HG02610 (cell line): ENCODE measurements at regions not wholly inside any gene's neighbourhood (a gene's known extent, or its start where the extent isn't known, plus 50 kb on each side); places are given as distances from the start of the nearest gene placed in this dataset.
"Not testable (repeated sequence)": the region's sequence is repeated elsewhere in the genome, so short reads cannot be mapped to it uniquely, and the experiment has no call there.

Source experiments
- ATAC-seq: cut with Tn5 transposase; IDR thresholded peaks from one replicate; pipeline ENCODE4 v1.9.1; 2021; ENCODE audit warnings: mild to moderate bottlenecking, moderate library complexity; ENCODE audit not compliant: unreplicated experiment

DNA sequence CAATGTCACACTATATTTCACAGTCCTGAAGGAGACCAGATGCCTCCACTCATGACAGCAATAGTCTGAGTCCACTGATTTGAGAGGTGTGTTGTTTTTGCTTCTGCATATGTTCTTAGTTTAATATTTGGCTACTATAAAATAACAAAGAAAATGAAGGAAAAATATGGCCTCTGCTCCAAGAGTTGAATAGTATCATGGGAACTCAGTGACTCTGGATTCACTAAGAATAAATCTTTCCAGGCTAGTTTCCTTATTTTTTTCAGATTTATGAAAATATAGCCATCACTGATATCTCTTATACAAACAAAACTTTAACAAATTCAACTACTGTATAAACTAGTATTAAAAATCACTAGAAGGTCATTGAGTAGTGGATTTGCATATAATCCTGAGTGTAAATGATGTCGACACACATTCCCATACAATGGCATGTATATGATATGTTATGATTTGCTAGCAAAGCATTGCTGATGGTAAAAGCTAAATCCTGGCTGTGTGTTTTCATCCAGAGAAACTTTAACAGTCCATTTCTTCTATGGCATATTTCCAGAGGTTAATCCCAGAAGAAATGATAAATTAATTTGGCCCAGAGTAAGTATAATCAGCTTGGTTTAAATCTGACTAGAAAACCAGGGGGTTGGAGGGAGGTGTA is 66.0 kb upstream of the VIPR2 start:
- no peak for ATAC-seq

DNA sequence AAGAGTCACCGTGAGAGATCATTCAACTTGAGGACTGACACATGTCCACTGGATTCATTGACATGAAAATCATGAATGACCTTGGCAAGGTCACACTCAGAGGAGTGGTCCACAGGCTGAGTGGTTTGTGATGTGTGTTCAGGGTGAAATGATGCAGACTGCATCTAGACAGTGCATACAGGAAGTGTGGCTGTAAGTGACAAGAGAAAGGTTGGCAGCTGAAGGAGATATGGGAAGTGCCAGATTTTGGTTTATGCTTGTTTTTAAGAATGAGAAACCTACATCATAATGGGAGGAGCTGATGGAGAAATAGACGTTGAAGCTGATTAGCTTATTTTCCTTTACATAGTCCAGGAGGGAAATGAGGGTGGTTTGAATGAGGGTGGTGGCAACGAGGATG is 64.8 kb upstream of the VIPR2 start:
- ATAC-seq = no peak

DNA sequence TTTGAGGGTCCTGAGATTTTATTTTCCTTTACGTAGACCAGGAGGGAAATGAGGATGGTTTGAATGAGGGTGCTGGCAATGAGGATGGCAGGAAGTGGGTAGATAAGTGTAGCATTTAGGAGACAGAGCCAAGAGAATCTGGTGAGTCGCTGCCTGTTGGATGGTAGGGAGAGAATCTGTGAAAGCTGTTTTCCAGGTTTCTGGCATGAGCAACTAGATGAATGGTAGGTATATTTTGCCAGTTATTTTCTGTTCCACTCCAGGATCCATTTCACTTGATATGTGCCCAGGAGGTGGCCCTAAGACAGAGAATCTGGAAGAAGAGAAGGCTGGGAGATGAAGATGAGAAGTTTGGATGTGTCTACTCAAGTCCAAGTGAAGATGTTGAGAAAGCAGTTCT is 63.3 kb upstream of the VIPR2 start:
- ATAC-seq = no peak

DNA sequence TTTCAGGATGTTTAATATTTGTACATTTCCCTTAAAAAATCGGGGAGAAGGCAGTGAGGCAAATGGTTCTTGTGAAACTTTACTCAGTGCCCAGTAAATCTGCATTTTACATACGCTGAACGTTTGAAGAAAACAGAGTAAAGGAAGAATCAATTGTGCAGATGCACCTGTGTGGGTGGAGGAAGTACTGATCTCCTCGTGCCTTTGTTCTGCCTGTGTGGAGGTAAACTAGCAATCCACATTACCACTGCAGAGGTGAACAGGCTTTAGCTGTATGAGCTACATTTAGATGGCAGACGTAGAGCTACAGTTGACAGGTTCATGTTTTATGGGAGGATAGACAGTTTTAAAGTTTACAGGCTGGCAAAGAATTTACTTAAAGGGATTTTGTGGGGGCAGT is 62.7 kb upstream of the VIPR2 start:
- ATAC-seq = no peak

DNA sequence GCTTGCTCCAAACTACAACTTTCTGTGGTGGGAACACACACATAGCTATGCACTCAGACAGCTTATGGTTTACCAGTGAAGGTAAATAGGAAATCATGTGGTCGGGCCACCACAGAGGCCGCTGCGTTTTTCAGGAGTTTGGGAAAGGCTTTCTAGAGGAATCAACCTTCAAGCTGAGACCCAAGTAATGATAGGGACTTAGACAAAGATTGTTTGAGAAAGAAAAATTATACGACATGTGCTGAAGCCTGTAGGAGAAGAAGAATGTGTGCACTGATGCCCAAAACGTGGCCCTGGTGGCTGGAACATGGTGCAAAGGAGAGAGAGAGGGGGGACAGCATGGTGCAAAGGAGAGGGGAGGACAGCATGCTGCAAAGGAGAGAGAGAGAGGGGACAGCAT is 61.2 kb upstream of the VIPR2 start:
- no peak for ATAC-seq

DNA sequence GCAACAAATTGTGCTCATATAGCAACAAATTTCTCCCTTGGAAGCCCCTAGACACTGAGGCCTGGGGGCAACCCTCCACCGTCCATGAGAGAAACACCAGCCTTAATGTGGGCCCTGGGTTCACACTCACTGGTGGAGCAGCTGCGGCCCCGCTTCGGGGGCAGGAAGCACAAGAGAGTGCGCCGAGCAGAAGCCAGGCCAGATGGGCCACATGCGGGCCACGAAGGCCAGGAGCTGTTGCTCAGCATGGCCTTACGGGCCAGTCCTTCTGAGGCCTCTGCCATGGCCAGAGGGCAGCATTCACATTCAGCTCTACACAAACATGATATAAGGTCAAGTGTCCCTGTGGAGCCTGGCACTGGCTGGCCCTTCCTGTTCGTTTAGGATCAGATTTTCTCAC is 60.0 kb upstream of the VIPR2 start:
- ATAC-seq = no peak

DNA sequence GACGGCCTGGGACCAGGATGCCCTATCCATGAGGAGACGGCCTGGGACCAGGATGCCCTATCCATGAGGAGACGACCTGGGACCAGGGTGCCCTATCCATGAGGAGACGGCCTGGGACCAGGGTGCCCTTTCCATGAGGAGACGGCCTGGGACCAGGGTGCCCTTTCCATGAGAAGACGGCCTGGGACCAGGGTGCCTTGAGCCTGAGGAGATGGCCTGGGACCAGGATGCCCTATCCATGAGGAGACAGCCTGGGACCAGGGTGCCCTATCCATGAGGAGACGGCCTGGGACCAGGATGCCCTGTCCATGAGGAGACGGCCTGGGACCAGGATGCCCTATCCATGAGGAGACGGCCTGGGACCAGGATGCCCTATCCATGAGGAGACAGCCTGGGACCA is 58.6 kb upstream of the VIPR2 start:
- ATAC-seq = not testable (repeated sequence)

DNA sequence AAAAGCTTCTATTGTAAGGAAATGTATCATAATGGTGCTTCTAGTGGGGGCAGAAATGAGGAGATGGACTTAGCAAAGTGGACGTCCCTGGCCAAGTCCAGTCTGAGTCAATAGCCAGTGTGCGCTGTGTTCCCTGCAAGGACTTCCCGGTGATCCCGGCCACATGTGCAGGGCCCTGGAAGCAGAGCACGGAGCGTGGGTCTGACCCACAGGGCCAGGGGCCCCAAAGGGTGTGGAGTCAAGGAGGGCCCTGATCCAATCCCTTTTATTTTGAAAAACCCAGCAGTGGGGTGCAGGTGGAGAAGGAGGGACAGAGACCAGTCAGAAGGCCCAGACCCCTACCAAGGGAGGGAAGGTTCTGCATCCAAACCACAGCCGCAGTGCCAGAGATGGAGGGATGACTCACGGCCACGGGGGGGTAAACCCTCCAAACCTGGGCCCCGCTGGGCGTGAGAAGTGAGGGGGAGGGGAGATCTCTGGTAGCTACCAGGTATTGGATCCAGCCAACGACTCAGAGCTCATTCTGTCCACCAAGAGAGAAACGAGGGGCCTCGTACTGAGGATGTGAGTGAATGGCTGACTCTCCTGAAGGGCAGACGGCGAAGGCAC is 57.2 kb upstream of the VIPR2 start:
- ATAC-seq = no peak

DNA sequence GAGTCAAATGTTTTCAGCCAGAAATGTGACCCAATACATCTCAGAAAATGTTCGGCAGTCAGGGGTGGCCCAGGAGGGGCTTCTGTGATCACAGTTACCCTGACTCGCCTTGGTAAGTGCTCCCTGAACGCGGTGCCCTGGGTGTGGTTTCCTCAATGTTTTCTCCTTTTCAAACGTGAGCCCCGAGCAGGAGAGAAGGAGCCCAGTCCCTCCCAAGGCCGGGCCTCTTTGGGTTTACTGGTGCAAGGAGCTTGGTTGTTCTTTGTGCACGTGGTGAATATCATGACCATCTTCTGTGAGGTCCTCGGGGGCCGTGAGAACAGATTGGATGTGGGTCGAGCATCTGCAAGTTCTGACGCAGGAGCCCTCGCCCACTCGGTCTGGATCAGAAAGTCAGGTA is 55.8 kb upstream of the VIPR2 start:
- ATAC-seq = no peak

DNA sequence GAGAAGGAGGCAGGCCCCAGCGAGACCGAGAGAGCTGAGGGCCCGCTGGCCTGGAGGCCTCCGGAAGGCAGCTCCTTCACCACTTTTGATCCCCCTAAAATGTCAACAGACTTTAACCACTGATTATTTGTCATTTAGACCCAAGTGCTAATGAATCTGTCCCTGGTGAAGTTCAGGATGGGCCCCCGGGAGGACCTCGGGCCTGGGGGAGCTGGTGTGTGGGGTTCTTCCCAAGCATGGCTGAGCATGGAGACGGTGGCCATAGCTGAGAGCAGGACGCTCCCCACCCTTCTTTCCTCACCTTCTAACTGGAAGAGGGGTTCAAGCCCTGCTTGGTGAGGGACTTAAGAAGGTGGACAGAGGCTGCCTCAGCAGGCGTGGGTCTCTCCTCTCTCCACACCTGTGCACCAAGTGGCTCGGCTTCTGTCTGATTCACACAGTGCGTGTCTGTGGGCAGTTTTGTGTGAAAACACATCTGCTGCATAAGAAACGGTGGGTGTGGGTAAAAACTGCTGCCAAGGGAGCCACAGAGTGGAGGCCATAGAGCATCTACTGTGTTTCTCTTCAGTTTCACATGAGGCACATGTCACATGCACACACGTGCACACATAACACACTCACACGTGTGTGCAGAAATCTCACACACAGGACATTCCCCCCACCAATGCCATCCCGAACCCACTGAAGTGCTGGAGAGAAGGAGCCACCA is 53.5 kb upstream of the VIPR2 start:
- no peak for ATAC-seq

DNA sequence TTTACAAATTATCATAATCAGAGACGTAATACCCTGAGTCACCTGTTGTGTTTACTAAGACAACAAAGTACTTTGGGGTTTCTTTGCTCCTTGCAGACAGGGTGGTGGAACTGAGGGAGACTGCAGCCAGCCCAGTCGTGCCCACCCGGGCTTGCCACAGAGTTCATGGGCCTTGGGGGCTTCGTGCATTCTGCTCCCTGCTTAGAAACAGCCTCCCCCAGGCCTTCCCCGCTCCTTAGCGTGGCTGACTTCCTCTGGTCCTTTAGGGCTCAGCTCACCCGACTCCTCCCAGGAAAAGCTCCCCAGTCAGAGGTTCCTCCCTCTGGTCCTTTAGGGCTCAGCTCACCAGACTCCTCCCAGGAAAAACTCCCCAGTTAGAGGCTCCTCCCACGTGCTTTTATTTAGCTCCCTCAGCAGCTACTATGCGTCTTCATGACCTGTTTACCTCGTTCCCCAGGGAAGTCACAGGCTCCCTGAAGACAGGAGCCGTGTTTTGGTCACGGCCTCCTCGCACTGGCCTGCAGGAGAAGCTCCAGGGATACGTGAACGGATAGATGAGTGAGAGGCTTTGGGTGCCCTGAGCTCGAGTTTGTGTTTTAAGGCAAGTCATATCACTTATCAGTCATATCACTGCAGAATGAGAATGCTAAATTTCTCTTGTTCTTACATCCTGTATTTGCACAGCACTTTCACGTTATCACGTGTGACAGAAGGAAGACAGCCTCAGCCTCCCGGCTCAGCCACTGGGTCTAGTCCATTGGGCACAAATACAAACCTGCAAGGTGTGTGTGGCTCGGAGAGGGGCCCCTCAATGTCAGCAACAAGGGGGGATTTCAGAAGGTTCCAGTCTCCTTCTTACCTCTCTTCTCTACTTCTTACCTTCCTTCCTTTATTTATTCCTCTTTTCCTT is 52.7 kb upstream of the VIPR2 start:
- ATAC-seq = peak; percentile 68

DNA sequence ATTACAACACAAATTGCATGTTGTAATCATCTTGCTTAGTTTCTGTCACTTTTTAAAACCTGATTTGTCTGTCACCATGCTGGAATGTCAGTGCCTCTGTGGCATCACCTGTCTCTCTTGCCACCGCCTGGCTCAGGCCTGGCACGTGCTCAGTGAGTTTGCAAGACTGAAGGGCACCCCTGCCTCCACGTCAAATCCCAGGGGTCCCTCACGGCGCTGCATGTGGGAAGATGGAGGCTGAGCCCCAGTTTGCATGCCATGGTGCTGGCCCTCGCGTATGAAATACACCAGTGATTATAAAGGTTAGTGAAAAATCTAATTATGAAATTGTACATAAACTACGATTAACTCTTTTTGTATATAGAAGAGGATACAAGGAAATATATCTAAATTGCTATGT is 51.9 kb upstream of the VIPR2 start:
- ATAC-seq = no peak

DNA sequence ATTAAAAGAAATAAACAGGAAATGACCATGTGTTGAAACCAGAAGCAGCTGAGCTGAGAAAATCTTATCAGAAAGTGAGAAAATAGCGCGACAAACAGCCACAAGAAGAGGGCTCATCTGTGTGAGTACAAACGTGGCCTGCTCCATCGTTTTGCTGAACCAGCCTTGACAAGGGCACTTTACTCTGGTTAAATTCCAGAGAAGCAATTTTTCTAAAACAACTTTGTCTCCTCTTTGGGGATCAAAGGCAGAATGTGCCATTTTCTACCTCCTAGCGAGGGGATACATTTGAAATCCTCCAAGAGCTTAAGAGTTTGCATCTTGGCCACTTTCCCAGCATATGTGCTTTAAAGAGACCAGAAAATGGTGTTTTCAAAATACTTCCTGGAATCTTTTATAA is 51.3 kb upstream of the VIPR2 start:
- ATAC-seq = no peak
